Liver (tissue), 8 donors: ENCODE measurements at regions not wholly inside any gene's neighbourhood (a gene's known extent, or its start where the extent isn't known, plus 50 kb on each side); places are given as distances from the start of the nearest gene placed in this dataset.

ENCODE experiments used
- DNase-seq: peaks from one replicate; pipeline ENCODE4 v3.0.0-alpha.2; 2017; ENCODE audit warnings: low spot score
- H3K27ac ChIP-seq, 2 donors: one replicate each; pipeline ENCODE4 v1.7.0; 2013; ENCODE audit warnings: inconsistent platforms in 2 of 2, low read length in 2 of 2, control low read depth in 1 of 2, low read depth in 1 of 2, mild to moderate bottlenecking in 1 of 2
- H3K27me3 ChIP-seq, 4 donors: one replicate each; pipeline versions ENCODE4 v1.6.1 to v1.7.0; 2013; ENCODE audit warnings: low read length in 3 of 4, inconsistent platforms in 1 of 4, mild to moderate bottlenecking in 1 of 4, moderate library complexity in 1 of 4; ENCODE audit not compliant: control insufficient read depth in 4 of 4, insufficient read depth in 4 of 4
- H3K36me3 ChIP-seq, 4 donors: one replicate each; pipeline versions ENCODE4 v1.6.1 to v1.7.0; 2013; ENCODE audit warnings: low read length in 3 of 4, mild to moderate bottlenecking in 3 of 4, low read depth in 1 of 4, moderate library complexity in 1 of 4; ENCODE audit not compliant: control insufficient read depth in 4 of 4, insufficient read depth in 3 of 4
- H3K4me1 ChIP-seq, 4 donors: one replicate each; pipeline versions ENCODE4 v1.6.1 to v1.7.0; 2013; ENCODE audit warnings: low read length in 3 of 4, mild to moderate bottlenecking in 3 of 4, moderate library complexity in 1 of 4; ENCODE audit not compliant: control insufficient read depth in 4 of 4, insufficient read depth in 4 of 4
- H3K4me3 ChIP-seq, 3 donors: one replicate each; pipeline versions ENCODE4 v1.6.1 to v1.7.0; 2013; ENCODE audit warnings: low read length in 3 of 3, control low read depth in 1 of 3, low read depth in 1 of 3, mild to moderate bottlenecking in 1 of 3
- H3K9ac ChIP-seq, 2 donors: one replicate each; pipeline ENCODE4 v1.7.0; 2013; ENCODE audit warnings: low read length in 2 of 2, mild to moderate bottlenecking in 2 of 2, moderate library complexity in 2 of 2, control low read depth in 1 of 2, low read depth in 1 of 2
- H3K9me3 ChIP-seq, 4 donors: one replicate each; pipeline versions ENCODE4 v1.6.1 to v1.7.0; 2013; ENCODE audit warnings: low read length in 3 of 4; ENCODE audit not compliant: control insufficient read depth in 4 of 4
- ATF3 ChIP-seq: IDR thresholded peaks from 2 replicates; pipeline ENCODE4 v1.6.1; 2016; ENCODE audit warnings: antibody characterized with exemption
- CTCF ChIP-seq: fragments of 150-350 bp; IDR thresholded peaks from 2 replicates; pipeline ENCODE4 v1.5.1; 2017; ENCODE audit warnings: improper control_type of control experiment, low read depth, low read length; ENCODE audit not compliant: missing input control
- EGR1 ChIP-seq, 2 donors: IDR thresholded peaks; 2 replicates each; pipeline ENCODE4 v1.6.1; 2016 to 2018; ENCODE audit warnings: antibody characterized with exemption in 2 of 2, low read depth in 2 of 2
- FOXA1 ChIP-seq: IDR thresholded peaks from 2 replicates; pipeline ENCODE4 v1.6.1; 2016; ENCODE audit warnings: antibody characterized with exemption
- FOXA2 ChIP-seq: IDR thresholded peaks from 2 replicates; pipeline ENCODE4 v1.6.1; 2016; ENCODE audit warnings: antibody characterized with exemption
- GABPA ChIP-seq, 2 donors: IDR thresholded peaks in 1 of 2; conservative IDR thresholded peaks in 1 of 2; 2 replicates each; pipeline ENCODE4 v1.6.1; 2016; ENCODE audit warnings: antibody characterized with exemption in 2 of 2, mild to moderate bottlenecking in 1 of 2, moderate library complexity in 1 of 2
- HNF4A ChIP-seq, 2 donors: conservative IDR thresholded peaks; 2 replicates each; pipeline ENCODE4 v1.6.1; 2016; ENCODE audit warnings: antibody characterized with exemption in 2 of 2, mild to moderate bottlenecking in 2 of 2
- HNF4G ChIP-seq: IDR thresholded peaks from 2 replicates; pipeline ENCODE4 v1.6.1; 2016; ENCODE audit warnings: antibody characterized with exemption
- JUND ChIP-seq, 2 donors: IDR thresholded peaks; 2 replicates each; pipeline ENCODE4 v1.6.1; 2016; ENCODE audit warnings: antibody characterized with exemption in 2 of 2
- MAX ChIP-seq: IDR thresholded peaks from 2 replicates; pipeline ENCODE4 v1.6.1; 2016; ENCODE audit warnings: antibody characterized with exemption
- NR2F2 ChIP-seq: IDR thresholded peaks from 2 replicates; pipeline ENCODE4 v1.6.1; 2016; ENCODE audit warnings: antibody characterized with exemption
- RAD21 ChIP-seq, 2 donors: IDR thresholded peaks; 2 replicates each; pipeline ENCODE4 v1.6.1; 2016; ENCODE audit warnings: antibody characterized with exemption in 2 of 2, mild to moderate bottlenecking in 2 of 2
- REST ChIP-seq: IDR thresholded peaks from 2 replicates; pipeline ENCODE4 v1.6.1; 2016; ENCODE audit warnings: antibody characterized with exemption, mild to moderate bottlenecking
- RXRA ChIP-seq, 2 donors: IDR thresholded peaks; 2 replicates each; pipeline ENCODE4 v1.6.1; 2017 to 2018; ENCODE audit warnings: antibody characterized with exemption in 2 of 2, mild to moderate bottlenecking in 1 of 2
- SP1 ChIP-seq: IDR thresholded peaks from 2 replicates; pipeline ENCODE4 v1.6.1; 2018; ENCODE audit warnings: antibody characterized with exemption, mild to moderate bottlenecking
- TAF1 ChIP-seq: conservative IDR thresholded peaks from 2 replicates; pipeline ENCODE4 v1.6.1; 2016; ENCODE audit warnings: antibody characterized with exemption, mild to moderate bottlenecking
- YY1 ChIP-seq: IDR thresholded peaks from 2 replicates; pipeline ENCODE4 v1.6.1; 2016; ENCODE audit warnings: antibody characterized with exemption, mild to moderate bottlenecking
- WGBS: extraction: QIAGEN DNeasy Blood & Tissue Kit; methylation state at CpG from one replicate; pipeline ENCODE4 v1.1.7; 2013; 5-methylcytosine and 5-hydroxymethylcytosine counted together
- TF ChIP-seq, protein P1 (sequence below): IDR thresholded peaks from 2 replicates; pipeline ENCODE4 v1.6.1; 2016; ENCODE audit warnings: antibody characterized with exemption
- donor health status: healthy.
- donor health status: healthy.
- donor health status: healthy.
- donor health status: healthy.
- donor health status: healthy.

DNA sequence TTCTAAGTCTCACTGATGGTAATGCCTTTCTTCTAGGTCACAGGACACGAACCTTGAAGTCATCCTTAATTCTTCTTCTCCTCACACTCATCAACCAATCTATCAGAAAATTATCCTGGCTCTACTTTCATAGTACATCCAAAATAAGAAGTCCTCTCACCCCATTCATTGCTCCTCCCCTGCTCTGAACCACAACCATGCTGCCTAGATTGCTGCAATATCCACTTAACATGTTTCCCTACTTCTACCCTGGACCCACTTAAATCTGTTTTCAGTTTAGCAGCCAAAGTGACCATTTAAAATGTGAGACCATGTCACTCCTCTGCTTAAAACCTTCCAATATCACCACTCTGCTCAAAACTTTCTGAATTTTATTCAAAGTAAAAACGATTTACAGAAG lies 445.9 kb upstream of the FAT3 start (continued):
- no peak for TF ChIP-seq HNF4A (conservative IDR thresholded peaks at IDR 0.05)

DNA sequence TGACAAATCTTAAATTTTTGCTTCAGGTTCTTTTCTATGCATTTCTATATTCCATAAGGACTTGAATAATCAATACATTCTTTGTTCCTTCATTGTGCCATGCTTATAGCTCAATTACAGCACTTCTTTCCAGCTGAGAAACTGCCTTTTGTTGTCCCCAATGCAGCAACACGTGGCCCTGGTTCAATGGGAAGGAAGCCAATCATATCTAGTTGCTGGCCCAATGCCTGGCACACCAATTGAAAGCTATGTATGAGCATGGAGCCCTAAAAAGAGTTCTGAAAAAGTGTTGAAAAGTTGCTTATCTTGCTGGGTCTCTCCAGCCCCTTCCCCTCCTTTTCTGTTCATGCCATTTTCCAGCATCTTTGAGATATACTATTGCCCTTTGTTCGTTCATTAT lies 448.0 kb upstream of the FAT3 start:
- Histone ChIP-seq H3K4me3 (no peak overlapping the region), H3K9ac (no peak overlapping the region), H3K27me3 (no peaks in the 10 kb centered on the region), H3K9me3 (no peaks in the 10 kb centered on the region), H3K27ac (no peak overlapping the region), H3K4me1 (no peaks in the 10 kb centered on the region), H3K36me3 (no peaks in the 10 kb centered on the region)
- no peak for DNase-seq
- 35% methylated on average over 2 of the region's 2 CpGs for WGBS
- TF ChIP-seq NR2F2: no peak
- no peak for TF ChIP-seq RXRA (IDR thresholded peaks at IDR 0.05)
- TF ChIP-seq JUND (IDR thresholded peaks at IDR 0.05): no peak
- TF ChIP-seq YY1: no peak
- peak in 1 of 2 donors; percentile 5 for TF ChIP-seq RAD21 (IDR thresholded peaks at IDR 0.05)

DNA sequence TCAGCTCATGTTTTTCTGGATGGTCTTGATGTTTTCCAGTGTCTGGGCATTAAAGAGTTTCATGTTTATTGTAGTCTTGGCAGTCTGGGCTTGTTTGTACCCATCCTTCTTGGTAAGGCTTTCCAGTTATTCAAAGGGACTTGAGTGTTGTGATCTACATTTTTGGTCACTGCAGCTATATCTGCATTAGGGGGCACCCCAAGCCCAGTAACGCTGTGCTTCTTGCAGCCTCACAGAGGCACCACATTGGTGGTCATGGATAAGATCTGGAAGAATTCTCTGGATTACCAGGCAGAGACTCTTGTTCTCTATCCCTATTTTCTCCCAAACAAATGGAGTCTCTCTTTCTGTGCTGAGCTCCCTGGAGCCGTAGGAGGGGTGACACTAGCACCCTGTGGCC lies 451.5 kb upstream of the FAT3 start:
- DNase-seq: no peak
- Histone ChIP-seq H3K4me3 (no peak overlapping the region), H3K9ac (no peak overlapping the region), H3K27me3 (no peaks in the 10 kb centered on the region), H3K36me3 (no peaks in the 10 kb centered on the region), H3K27ac (no peak overlapping the region), H3K4me1 (no peaks in the 10 kb centered on the region), H3K9me3 (peaks cover 0 to 1% (median 0%) of the 10 kb centered on the region in 4 donors)
- TF ChIP-seq CTCF (peak; percentile 18), HNF4G (no peak), RAD21 (IDR thresholded peaks at IDR 0.05) (peak; percentile 49 to 54)
- WGBS: 88% methylated on average over 2 of the region's 2 CpGs

GRCh38 chr11:91771961-91772360 lies 452.7 kb upstream of the FAT3 start:
- WGBS: 63% methylated on average over 1 of the region's 1 CpG
- Histone ChIP-seq H3K36me3 (no peaks in the 10 kb centered on the region), H3K4me3 (no peak overlapping the region), H3K9ac (no peak overlapping the region), H3K9me3 (peaks cover 0 to 2% (median 0%) of the 10 kb centered on the region in 4 donors), H3K4me1 (no peaks in the 10 kb centered on the region), H3K27ac (no peak overlapping the region), H3K27me3 (no peaks in the 10 kb centered on the region)
- no peak for DNase-seq
- TF ChIP-seq RXRA (IDR thresholded peaks at IDR 0.05) (no peak), MAX (no peak), NR2F2 (no peak), TAF1 (no peak), ATF3 (no peak), YY1 (no peak), SP1 (no peak), FOXA1 (no peak), HNF4A (conservative IDR thresholded peaks at IDR 0.05) (no peak), REST (no peak), HNF4G (no peak), FOXA2 (no peak), RAD21 (IDR thresholded peaks at IDR 0.05) (no peak), JUND (IDR thresholded peaks at IDR 0.05) (no peak), EGR1 (IDR thresholded peaks at IDR 0.05; ENCODE audit: low read depth in 2 of 2) (no peak), GABPA (IDR thresholded peaks at IDR 0.05 in 1 of 2, conservative IDR thresholded peaks at IDR 0.05 in 1 of 2) (no peak)
- TF ChIP-seq, protein P1, sequence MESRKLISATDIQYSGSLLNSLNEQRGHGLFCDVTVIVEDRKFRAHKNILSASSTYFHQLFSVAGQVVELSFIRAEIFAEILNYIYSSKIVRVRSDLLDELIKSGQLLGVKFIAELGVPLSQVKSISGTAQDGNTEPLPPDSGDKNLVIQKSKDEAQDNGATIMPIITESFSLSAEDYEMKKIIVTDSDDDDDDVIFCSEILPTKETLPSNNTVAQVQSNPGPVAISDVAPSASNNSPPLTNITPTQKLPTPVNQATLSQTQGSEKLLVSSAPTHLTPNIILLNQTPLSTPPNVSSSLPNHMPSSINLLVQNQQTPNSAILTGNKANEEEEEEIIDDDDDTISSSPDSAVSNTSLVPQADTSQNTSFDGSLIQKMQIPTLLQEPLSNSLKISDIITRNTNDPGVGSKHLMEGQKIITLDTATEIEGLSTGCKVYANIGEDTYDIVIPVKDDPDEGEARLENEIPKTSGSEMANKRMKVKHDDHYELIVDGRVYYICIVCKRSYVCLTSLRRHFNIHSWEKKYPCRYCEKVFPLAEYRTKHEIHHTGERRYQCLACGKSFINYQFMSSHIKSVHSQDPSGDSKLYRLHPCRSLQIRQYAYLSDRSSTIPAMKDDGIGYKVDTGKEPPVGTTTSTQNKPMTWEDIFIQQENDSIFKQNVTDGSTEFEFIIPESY: no peak
